Gastroesophageal sphincter (tissue), 4 donors: ENCODE measurements at regions not wholly inside any gene's neighbourhood (a gene's known extent, or its start where the extent isn't known, plus 50 kb on each side); places are given as distances from the start of the nearest gene placed in this dataset.
"Not testable (repeated sequence)": the region's sequence is repeated elsewhere in the genome, so short reads cannot be mapped to it uniquely, and the experiment has no call there.

Source experiments
- ATAC-seq: fragments of 150-250 bp; one replicate; pipeline ENCODE4 v1.9.1; 2016; ENCODE audit warnings: mild to moderate bottlenecking, moderate library complexity
- H3K27ac ChIP-seq, 4 donors: fragments of 200-600 bp; sonication (generic) in 3 of 4; 1 replicate in 3 of 4; 2 replicates in 1 of 4; pipeline ENCODE4 v1.5.1; 2016 to 2019
- H3K27me3 ChIP-seq: fragments of 200-600 bp; sonication (generic); one replicate; pipeline ENCODE4 v1.5.1; 2019
- H3K36me3 ChIP-seq, 2 donors: fragments of 200-600 bp; sonication (generic); one replicate each; pipeline ENCODE4 v1.5.1; 2019; ENCODE audit warnings: control low read depth in 1 of 2
- H3K4me1 ChIP-seq, 3 donors: fragments of 200-600 bp; sonication (generic); 1 replicate in 2 of 3; 2 replicates in 1 of 3; pipeline ENCODE4 v1.5.1; 2016 to 2019; ENCODE audit warnings: control low read depth in 2 of 3
- H3K4me3 ChIP-seq, 2 donors: fragments of 200-600 bp; sonication (generic); one replicate each; pipeline ENCODE4 v1.5.1; 2019; ENCODE audit warnings: mild to moderate bottlenecking in 1 of 2, moderate library complexity in 1 of 2
- H3K9me3 ChIP-seq, 3 donors: fragments of 200-600 bp; sonication (generic); one replicate each; pipeline ENCODE4 v1.5.1; 2017 to 2019; ENCODE audit warnings: control low read depth in 2 of 3
- EP300 ChIP-seq: sonication (generic); formaldehyde crosslinking; IDR thresholded peaks from one replicate; pipeline ENCODE4 v1.6.1; 2017; ENCODE audit warnings: antibody characterized with exemption, mild to moderate bottlenecking
- POLR2A ChIP-seq, 2 donors: fragments of 450-650 bp; IDR thresholded peaks; one replicate each; pipeline ENCODE4 v1.6.1; 2017; ENCODE audit warnings: antibody characterized with exemption in 2 of 2, mild to moderate bottlenecking in 2 of 2, moderate library complexity in 1 of 2
- POLR2AphosphoS5 ChIP-seq: sonication (generic); formaldehyde crosslinking; IDR thresholded peaks from one replicate; pipeline ENCODE4 v1.6.1; 2017; ENCODE audit warnings: antibody characterized with exemption
- WGBS, 2 donors: methylation state at CpG; one replicate each; pipeline ENCODE4 v1.1.5; 2018; ENCODE audit warnings: low coverage in 1 of 2; 5-methylcytosine and 5-hydroxymethylcytosine counted together
- TF ChIP-seq, protein P1 (sequence below), 4 experiments: fragments of 200-600 bp in 2 of 4; fragments of 450-650 bp in 2 of 4; sonication (generic) in 1 of 4; IDR thresholded peaks; one replicate each; pipeline ENCODE4 v1.5.1; 2017 to 2019; ENCODE audit warnings: antibody characterized with exemption in 4 of 4, mild to moderate bottlenecking in 2 of 4, moderate library complexity in 2 of 4

DNA sequence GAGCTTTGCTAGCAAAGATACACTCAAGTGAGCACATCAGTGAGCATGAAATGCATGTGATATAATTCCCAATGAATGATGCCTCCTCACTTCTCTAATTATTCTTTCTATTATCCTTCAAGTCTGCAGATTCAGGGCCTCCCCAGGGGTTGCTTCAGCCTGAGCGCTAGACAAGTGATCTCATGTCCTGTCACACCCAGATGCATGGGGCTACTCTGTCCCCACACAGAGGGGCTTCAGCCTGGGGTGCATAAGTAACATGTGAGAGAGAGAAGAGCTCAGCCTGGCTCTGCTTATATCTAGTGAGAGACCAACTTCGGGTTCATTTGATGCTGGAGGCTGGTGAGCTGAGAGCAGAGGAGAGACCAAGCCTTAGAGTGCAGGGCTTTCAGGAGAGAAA lies 85.2 kb downstream of the VPREB1 start:
- Histone ChIP-seq H3K27me3 (peaks cover 66% of the 10 kb centered on the region), H3K36me3 (no peaks in the 10 kb centered on the region), H3K4me3 (no peak overlapping the region), H3K9me3 (peaks cover 0 to 10% (median 0%) of the 10 kb centered on the region in 3 donors), H3K4me1 (no peaks in the 10 kb centered on the region), H3K27ac (no peak overlapping the region)
- ATAC-seq = no peak
- 84% methylated on average over 2 of the region's 2 CpGs; no CpG with 5 or more reads in 1 of the 2 donors for WGBS, 2 donors
- no peak for TF ChIP-seq POLR2A (IDR thresholded peaks at IDR 0.05)
- TF ChIP-seq, protein P1, sequence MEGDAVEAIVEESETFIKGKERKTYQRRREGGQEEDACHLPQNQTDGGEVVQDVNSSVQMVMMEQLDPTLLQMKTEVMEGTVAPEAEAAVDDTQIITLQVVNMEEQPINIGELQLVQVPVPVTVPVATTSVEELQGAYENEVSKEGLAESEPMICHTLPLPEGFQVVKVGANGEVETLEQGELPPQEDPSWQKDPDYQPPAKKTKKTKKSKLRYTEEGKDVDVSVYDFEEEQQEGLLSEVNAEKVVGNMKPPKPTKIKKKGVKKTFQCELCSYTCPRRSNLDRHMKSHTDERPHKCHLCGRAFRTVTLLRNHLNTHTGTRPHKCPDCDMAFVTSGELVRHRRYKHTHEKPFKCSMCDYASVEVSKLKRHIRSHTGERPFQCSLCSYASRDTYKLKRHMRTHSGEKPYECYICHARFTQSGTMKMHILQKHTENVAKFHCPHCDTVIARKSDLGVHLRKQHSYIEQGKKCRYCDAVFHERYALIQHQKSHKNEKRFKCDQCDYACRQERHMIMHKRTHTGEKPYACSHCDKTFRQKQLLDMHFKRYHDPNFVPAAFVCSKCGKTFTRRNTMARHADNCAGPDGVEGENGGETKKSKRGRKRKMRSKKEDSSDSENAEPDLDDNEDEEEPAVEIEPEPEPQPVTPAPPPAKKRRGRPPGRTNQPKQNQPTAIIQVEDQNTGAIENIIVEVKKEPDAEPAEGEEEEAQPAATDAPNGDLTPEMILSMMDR (IDR thresholded peaks at IDR 0.05) = no peak
- TF ChIP-seq EP300 = no peak
- no peak for TF ChIP-seq POLR2AphosphoS5

DNA sequence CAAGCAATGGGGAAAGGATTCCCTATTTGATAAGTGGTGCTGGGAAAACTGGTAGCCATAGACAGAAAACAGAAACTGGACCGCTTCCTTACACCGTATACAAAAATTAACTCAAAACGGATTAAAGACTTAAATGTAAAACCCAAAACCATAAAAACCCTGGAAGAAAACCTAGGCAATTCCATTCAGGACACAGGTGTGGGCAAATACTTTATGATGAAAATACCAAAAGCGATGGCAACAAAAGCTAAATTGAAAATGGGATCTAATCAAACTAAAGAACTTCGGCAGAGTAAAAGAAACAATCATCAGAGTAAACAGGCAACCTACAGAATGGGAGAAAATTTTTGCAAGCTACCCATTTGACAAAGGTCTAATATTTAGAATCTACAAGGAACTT lies 91.1 kb downstream of the VPREB1 start:
- H3K4me3 ChIP-seq, ATAC-seq, H3K27ac ChIP-seq, H3K4me1 ChIP-seq, H3K36me3 ChIP-seq: not testable (repeated sequence)
- WGBS, 2 donors = 61 to 67% methylated on average over 4 to 5 of the region's 5 CpGs
- H3K9me3 ChIP-seq = peaks cover 0 to 29% (median 0%) of the 10 kb centered on the region in 3 donors
- H3K27me3 ChIP-seq = peaks cover 61% of the 10 kb centered on the region

DNA sequence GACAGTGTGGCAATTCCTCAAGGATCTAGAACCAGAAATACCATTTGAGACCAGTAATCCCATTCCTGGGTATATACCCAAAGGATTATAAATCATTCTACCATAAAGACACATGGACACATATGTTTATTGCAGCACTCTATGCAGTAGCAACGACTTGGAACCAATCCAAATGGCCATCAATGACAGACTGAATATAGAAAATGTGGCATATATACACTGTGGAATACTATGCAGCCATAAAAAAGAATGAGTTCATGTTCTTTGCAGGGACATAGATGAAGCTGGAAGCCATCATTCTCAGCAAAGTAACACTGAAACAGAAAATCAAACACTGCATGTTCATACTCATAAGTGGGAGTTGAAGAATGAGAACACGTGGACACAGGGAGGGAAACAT lies 91.7 kb downstream of the VPREB1 start:
- 17 to 40% methylated on average over 1 to 2 of the region's 2 CpGs for WGBS, 2 donors
- not testable (repeated sequence) for H3K4me1 ChIP-seq, H3K27ac ChIP-seq, H3K36me3 ChIP-seq, ATAC-seq, H3K4me3 ChIP-seq
- peaks cover 54% of the 10 kb centered on the region for H3K27me3 ChIP-seq
- H3K9me3 ChIP-seq = peaks cover 0 to 29% (median 0%) of the 10 kb centered on the region in 3 donors

DNA sequence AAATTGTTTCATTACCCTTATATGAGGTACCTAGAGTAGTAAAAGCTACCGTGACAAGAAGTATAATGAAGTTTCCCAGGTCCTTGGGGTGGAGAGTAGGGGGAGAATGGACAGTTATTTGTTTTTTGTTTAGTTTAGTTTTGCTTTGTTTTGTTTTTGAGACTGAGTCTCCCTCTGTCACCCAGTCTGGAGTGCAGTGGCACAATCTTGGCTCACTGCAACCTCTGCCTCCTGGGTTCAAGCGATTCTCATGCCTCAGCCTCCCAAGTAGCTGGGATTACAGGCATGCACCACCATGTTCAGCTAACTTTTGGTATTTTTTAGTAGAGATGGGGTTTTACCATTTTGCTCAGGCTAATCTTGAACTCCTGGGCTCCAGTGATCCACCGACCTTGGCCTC lies 94.2 kb downstream of the VPREB1 start:
- not testable (repeated sequence) for ATAC-seq, H3K27ac ChIP-seq, H3K4me3 ChIP-seq, H3K4me1 ChIP-seq, H3K36me3 ChIP-seq
- Histone ChIP-seq H3K27me3 (peaks cover 49% of the 10 kb centered on the region), H3K9me3 (peaks cover 0 to 22% (median 0%) of the 10 kb centered on the region in 3 donors)
- WGBS, 2 donors = 67 to 90% methylated on average over 1 to 3 of the region's 3 CpGs

DNA sequence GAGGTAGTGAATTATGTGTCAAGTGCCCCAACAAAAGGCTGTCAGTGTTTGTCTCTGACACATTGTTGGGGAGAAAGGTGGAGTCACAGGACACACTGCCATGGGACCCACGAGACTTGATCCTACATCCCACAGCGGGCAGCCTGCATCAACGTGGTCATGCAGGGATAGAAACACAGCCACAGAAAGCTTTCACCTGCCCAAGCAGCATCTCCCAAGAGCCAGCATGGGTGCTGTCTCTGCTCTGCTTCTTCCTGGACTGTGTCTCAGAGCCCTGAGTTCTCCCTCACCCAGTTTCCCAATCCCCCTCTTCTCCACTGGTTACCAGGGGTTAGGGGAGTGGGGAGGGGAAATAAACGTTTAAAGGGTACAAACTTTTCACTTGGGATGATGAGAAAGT lies 97.2 kb downstream of the VPREB1 start:
- TF ChIP-seq POLR2AphosphoS5 = no peak
- TF ChIP-seq, protein P1 (IDR thresholded peaks at IDR 0.05) = no peak
- TF ChIP-seq EP300 = no peak
- H3K27ac ChIP-seq = no peak overlapping the region
- WGBS, 2 donors = 38 to 54% methylated on average over 4 of the region's 4 CpGs
- H3K4me1 ChIP-seq = no peaks in the 10 kb centered on the region
- peaks cover 0 to 8% (median 0%) of the 10 kb centered on the region in 3 donors for H3K9me3 ChIP-seq
- H3K4me3 ChIP-seq = no peak overlapping the region
- H3K27me3 ChIP-seq = peaks cover 49% of the 10 kb centered on the region
- no peaks in the 10 kb centered on the region for H3K36me3 ChIP-seq
- no peak for ATAC-seq

DNA sequence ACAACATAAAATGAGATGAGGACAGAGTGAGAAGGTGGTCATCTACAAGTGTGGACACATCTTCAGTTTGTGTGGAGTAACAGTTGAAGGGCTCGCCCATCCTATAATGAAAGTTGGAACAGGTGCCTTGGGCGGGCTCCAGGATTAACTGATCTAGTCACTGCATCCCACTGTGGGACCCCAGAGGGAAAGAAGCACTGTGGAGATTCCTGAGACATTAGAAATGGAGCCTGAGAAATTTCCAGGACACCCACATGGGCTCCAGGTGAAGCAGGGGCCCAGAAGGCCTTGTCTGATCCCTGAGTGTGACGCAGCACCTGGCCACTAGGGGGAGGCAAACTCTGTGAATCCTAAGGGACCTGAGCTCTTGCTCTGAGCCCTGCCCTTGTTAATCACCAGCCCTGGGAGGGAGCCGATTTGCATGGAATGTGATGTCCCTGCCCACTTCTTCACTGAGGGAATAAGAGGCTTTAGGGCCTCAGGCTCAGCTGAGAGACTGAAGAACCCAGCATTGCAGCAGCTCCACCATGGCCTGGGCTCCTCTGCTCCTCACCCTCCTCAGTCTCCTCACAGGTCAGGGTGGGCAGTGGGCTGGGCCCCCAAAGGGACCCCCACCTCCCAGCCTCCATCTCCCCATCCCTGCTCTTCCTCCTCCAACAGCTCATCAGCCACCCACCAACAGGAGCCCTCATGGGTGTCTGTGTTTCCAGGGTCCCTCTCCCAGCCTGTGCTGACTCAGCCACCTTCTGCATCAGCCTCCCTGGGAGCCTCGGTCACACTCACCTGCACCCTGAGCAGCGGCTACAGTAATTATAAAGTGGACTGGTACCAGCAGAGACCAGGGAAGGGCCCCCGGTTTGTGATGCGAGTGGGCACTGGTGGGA lies 98.4 kb downstream of the VPREB1 start:
- no peak for TF ChIP-seq POLR2AphosphoS5
- TF ChIP-seq EP300 = no peak
- no peak for TF ChIP-seq POLR2A (IDR thresholded peaks at IDR 0.05)
- TF ChIP-seq, protein P1 (IDR thresholded peaks at IDR 0.05) = peak; percentile 20 to 62 (median 28)
- Histone ChIP-seq H3K9me3 (no peaks in the 10 kb centered on the region), H3K4me1 (no peaks in the 10 kb centered on the region), H3K4me3 (no peak overlapping the region), H3K27ac (no peak overlapping the region), H3K27me3 (peaks cover 60% of the 10 kb centered on the region), H3K36me3 (no peaks in the 10 kb centered on the region)
- no peak for ATAC-seq
- WGBS, 2 donors = 47 to 66% methylated on average over 2 to 3 of the region's 8 CpGs
